Middle frontal gyrus (tissue), 1 donor: ENCODE measurements at regions not wholly inside any gene's neighbourhood (a gene's known extent, or its start where the extent isn't known, plus 50 kb on each side); places are given as distances from the start of the nearest gene placed in this dataset.

ENCODE experiments used
- DNase-seq: peaks from one replicate; pipeline ENCODE4 v3.0.0-alpha.2; 2015; ENCODE audit warnings: low spot score; ENCODE audit errors: extremely low spot score

DNA sequence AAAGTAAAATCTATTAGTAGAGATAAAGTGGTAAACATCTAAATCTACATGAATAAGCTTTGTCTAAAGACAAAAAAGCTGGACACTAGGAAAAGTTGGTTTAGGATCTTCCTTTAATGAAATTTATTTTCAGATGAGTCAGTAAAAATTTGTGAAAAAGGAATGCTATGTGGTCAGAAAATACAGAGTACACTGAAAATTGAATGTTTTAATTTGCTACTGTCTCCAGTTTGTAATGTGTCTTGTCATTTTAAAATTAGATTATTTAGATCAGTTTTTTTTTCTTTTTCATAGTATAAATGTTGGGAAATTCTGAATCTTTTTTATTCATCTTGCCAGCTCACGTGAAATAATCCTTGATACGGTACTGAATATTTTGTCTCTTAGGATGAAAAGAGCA, 56.9 kb downstream of the SLITRK6 start:
- no peak for DNase-seq

DNA sequence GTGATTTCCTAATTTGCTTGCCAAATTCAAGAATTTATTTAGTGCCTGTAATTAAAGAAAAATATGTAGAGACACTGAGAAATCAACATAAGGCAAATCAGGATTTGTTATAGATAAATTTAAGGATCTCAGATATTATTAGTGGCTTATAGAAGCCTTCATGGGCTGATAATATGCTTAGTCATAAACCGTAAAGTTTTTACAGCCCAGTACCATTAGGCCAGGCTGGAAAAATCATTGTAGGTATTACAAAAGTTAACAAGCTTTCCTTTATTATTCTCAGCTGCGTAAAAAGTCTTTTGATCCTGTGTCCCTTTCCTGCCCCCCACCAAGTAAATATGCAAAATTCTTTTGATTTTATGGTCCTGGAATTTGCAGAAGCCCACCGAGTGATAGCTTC, 58.2 kb downstream of the SLITRK6 start:
- DNase-seq = no peak

GRCh38 chr13:85738696-85739320, 60.4 kb downstream of the SLITRK6 start:
- DNase-seq = no peak

DNA sequence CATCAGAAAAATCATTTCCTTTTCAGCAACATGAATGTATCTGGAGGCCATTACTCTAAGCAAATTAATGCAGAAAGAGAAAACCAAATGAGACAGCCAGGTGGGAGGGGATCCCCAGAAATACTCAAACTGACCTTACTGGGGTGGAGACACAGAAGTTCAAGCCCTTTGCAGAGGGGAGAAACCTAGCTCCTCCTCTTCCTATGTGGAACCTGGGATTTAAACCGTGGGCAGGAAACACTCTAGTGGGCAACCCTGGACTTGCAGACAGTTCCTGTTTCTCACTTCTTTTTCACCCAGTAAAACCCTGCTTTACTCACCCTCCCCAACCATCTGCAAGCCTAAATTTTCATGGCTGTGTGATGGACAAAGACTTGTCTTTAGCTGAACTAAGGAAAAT, 61.3 kb downstream of the SLITRK6 start:
- no peak for DNase-seq

DNA sequence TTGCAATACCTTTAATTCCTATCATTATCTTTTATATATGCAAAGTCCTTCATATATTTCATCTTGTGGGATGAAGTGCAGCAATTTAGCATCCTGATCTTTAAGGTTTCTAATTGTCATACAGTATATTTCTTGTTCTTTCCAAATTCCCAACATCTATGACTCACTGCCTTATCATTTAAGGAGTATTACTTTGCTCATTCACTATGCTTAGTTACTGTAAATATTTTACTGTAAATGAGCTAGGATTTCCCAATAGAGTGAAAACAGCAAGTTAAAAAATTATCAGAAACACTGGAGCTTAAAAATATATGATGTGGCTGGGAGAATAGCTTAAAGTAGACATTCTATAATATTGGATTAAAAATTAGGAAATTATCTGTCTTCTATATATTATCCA, 69.9 kb downstream of the SLITRK6 start:
- DNase-seq = no peak

DNA sequence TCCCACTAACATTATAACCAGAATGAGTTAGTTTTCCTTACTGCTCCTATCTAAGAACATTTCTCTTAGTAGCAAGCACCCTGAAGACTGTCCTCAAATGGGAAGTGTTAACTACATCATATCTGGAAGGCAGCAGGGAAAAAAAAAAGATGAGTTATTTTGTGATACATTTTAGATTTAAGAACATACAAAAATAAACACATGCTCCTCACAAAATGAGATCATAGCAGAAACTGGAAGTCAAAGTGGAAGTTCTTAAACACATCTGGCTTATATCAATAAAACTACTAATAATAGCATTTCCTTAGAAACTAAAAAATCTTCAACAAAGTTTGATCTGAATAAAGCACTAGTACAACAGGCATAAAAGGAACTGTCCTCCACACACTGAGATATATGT, 70.4 kb downstream of the SLITRK6 start:
- DNase-seq = no peak

DNA sequence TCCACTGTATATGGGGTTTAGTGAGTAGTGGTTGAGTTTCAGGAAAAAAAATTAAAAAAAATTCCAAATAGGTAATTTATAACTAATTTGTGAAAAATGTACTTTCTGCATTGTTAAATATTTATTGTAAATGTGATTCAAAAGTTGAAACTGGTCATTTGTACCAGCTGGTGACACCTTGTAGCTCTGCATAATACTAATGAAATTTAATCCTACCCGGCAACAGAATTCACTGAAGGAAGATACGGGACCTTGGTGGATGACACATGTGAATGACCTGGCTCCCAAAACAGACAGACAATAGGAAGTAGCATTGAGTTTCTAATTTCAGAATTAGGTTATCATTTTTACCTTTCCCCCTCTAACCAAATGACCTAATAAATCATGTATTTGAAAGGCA, 73.8 kb downstream of the SLITRK6 start:
- DNase-seq = no peak

- no peak for DNase-seq
These were observed 74.4 kb downstream of the SLITRK6 start for GRCh38 chr13:85724546-85725432.

- DNase-seq = no peak
These were observed 79.5 kb downstream of the SLITRK6 start for GRCh38 chr13:85719749-85720148.

GRCh38 chr13:85717921-85718320, 81.3 kb downstream of the SLITRK6 start:
- no peak for DNase-seq

DNA sequence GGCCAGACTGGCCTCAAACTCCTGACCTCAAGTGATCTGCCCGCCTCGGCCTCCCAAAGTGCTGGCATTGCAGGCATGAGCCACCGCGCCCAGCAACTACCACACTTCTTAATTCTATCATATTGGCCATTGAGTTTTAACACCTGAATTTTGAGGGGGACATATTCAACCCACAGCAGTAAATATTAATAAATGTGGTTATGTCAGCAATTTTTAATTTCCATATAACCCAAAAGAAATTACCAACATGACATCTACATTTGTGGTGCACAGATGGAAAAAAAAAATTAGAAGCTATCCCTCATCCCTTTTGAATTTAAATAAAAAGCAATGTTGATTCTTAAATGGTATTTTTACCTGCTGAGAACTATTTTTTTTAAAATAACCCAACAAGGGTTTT, 88.7 kb downstream of the SLITRK6 start:
- no peak for DNase-seq

DNA sequence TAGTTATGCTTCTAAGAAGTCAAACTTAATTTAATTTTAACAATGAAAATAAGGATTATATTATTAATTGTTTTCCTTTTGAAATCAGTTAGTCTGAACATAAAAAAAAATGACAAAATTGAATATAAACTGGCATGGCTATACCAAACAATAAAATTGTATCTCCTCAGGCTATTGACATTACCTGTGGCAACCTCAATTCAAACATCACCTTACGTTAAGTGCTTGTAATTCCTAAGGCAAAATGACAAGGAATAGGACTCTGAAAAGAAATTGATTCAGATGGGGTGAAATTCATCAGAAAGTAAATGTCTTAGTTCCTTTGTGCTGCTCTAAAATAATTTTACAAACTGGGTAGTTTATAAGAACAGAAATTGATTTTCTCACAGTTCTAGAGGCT, 89.5 kb downstream of the SLITRK6 start:
- no peak for DNase-seq

DNA sequence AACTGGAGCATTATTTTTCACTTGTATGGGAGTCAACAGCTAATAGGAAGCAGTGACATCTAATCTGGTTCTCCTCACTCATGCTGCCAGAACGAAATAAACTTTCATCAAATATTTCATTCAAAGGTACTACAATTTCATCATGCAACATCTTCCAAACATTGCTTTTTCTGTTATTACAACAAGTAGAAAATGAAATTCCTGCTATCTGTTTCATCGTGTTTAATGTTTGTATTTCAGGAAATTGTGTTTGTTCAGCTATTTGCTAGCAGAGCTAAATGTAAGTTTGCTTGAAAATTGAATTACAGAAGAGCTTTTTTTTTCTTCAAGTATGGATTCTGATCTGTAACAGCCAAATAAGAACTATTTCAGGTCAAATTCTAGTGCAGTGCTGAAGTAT, 90.1 kb downstream of the SLITRK6 start:
- DNase-seq = no peak

- no peak for DNase-seq
These were observed 98.3 kb downstream of the SLITRK6 start for GRCh38 chr13:85700906-85701305.

GRCh38 chr13:85698256-85698655, 101.0 kb downstream of the SLITRK6 start:
- no peak for DNase-seq

DNA sequence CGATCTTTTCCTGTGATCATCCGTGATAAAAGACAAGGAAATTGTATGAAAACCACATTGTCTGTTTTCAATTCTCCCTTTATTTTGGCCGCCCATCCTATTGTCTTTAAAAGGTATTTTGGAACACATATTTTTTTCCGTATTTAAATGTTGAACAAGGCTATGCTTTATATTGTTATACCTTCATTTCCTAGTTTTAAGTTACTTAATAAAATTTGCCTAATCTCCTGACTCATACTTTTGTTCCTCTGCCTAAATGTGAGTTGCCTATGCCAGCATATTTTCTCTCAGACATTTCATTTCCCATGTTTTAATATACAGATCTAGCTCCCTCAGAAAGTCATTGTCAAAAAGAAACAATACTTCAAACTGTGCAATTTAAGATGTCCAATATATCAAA, 104.2 kb downstream of the SLITRK6 start:
- no peak for DNase-seq

GRCh38 chr13:85693889-85694511, 105.2 kb downstream of the SLITRK6 start:
- no peak for DNase-seq

- DNase-seq = no peak
These were observed 108.9 kb downstream of the SLITRK6 start for GRCh38 chr13:85690368-85690767.

GRCh38 chr13:85685436-85685835, 113.8 kb downstream of the SLITRK6 start:
- DNase-seq = no peak

GRCh38 chr13:85675151-85675907, 123.9 kb downstream of the SLITRK6 start:
- DNase-seq = no peak

DNA sequence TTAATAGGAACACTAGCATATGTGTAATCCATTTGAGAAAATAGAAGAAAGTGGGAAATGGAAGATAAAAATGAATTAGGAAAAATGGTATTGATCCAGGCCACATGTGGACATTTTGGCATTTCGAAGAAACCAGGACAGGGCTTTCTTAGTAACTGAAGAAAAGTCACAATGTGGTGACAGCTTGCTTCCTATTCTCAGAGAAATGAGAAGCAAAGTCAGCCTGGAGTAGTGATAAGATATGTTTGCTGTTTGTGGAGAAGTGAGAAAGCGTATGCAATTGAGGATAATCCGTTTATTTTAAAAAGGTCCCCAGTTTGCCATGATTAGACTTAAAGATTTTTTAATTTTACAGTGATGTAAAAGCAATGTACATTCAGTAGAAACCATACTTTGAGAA, 127.9 kb downstream of the SLITRK6 start:
- DNase-seq = no peak

GRCh38 chr13:85666356-85666755, 132.9 kb downstream of the SLITRK6 start:
- DNase-seq = no peak
